GM12873 (cell line): ENCODE measurements at regions not wholly inside any gene's neighbourhood (a gene's known extent, or its start where the extent isn't known, plus 50 kb on each side); places are given as distances from the start of the nearest gene placed in this dataset.

ENCODE experiments used
- CTCF ChIP-seq: IDR thresholded peaks from 2 replicates; pipeline ENCODE4 v1.5.1; 2012; ENCODE audit warnings: low read depth, mild to moderate bottlenecking, moderate library complexity, low read length, control low read depth; ENCODE audit not compliant: insufficient read depth; ENCODE audit errors: missing control alignments

GRCh38 chr1:232223183-232223708, 406.7 kb downstream of the SIPA1L2 start:
- TF ChIP-seq CTCF, result no peak

GRCh38 chr1:232222614-232223013, 407.3 kb downstream of the SIPA1L2 start:
- no peak for TF ChIP-seq CTCF

- no peak for TF ChIP-seq CTCF
These were observed 408.0 kb downstream of the SIPA1L2 start for GRCh38 chr1:232221802-232222499.

DNA sequence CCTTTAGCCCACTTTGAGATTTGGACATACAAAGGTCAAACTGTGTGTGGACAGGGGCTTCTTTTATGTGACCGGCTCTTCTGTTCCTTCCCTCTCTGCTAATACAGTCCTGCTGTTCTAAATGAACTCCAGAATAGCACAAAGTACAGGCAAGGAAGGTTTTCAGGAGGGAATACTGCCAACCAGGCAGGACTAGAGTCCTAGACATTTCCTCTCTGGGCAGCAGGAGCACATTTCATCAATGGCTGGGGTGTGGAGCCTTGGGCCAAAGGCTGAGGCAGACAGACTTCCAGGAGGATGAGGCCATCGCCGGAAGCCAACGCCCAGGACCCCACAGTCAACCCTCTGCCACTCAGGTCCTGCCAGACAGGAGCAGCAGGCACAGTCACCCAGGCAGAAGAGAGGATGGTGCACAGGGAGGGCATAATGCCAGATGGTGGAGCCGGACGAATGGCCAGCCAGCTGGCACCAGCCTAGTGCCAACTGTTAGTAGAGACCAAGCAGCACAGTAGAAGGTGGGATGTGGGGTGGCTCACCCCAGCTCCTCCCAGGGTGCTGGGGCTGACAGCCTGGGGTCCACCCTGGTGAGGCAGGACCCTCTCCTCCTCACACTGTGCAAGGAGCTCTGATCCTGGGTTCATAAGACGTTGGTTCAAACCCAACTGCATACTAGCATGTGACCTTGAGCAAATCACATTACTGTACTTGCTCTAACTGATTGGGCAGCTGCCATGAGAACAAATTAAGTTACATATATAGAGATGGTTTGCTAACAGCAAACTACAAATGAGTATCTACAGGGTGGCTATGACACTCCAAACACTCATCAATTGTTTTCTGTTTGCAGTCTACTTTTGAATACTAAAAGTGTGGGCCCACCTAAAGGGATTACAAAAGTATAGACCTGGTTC, 410.7 kb downstream of the SIPA1L2 start:
- TF ChIP-seq CTCF, result no peak

GRCh38 chr1:232213928-232214327, 416.0 kb downstream of the SIPA1L2 start:
- TF ChIP-seq CTCF, result no peak

DNA sequence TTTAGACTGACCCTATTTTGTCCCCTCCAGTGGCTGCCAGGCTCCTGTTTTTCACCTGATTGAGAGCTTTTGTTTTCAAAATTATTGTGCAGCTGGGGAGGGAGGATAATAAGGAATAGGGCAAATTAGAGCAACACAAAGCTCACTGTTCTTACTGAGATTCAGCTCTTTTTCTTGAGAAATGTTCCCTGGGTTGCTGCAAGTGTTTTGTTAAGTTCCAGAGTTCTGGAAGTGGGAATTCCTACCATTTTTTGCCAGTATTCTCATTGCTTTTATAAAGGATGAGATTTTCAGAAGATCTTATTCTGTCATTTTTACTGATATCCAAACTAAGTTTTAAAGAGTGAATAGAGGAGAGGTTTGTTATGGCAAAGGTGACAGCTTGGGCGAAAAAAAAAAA, 417.7 kb downstream of the SIPA1L2 start:
- TF ChIP-seq CTCF, result no peak

DNA sequence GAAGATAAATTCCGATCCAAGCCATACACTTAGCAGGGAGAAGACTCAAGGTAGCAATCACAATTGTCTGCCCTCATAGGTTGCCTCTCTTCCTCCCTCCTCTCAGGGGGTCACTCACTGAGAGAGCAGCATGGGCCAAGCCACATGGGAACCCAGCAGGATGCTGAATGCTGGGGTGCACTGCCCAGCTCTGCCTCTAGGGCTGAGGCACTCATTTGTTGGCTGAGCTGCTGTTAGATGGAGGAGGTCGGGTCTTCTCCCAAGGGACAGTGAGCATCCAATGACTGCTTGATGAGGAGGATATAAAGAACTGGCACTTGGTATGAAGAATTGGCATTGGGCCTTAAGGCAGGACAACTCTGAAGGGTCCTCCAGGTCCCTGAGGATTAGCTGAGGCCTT, 418.8 kb downstream of the SIPA1L2 start:
- peak; percentile 72 for TF ChIP-seq CTCF
